GM20000 (cell line): ENCODE measurements at regions not wholly inside any gene's neighbourhood (a gene's known extent, or its start where the extent isn't known, plus 50 kb on each side); places are given as distances from the start of the nearest gene placed in this dataset.

Experiments
- DNase-seq: peaks from one replicate; pipeline ENCODE4 v3.0.0; 2012; ENCODE audit warnings: low spot score
- TF ChIP-seq, protein P1 (sequence below): IDR thresholded peaks from 2 replicates; pipeline ENCODE4 v1.5.1; 2012; ENCODE audit warnings: mild to moderate bottlenecking, control low read depth; ENCODE audit errors: extremely low read depth, missing control alignments

DNA sequence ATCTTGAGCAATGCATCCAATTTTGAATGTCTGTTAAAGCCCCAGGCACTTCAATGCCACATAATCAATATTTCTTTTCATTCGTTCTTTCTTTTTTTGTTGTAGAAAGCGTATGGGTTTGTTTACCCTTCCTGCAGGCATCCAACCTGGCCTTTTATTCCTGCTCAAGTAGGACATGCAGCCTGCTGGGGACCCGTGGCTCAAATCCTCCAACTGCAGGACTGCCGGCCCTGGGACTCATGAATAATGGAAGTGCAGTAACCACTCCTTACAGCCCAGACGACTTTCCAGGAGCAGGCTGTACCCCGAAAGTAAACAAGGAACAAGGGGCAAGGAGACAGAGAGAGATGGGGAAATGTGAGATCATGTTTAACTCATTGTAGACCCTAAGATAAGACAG is 126.4 kb downstream of the SALL1 start:
- TF ChIP-seq, protein P1, sequence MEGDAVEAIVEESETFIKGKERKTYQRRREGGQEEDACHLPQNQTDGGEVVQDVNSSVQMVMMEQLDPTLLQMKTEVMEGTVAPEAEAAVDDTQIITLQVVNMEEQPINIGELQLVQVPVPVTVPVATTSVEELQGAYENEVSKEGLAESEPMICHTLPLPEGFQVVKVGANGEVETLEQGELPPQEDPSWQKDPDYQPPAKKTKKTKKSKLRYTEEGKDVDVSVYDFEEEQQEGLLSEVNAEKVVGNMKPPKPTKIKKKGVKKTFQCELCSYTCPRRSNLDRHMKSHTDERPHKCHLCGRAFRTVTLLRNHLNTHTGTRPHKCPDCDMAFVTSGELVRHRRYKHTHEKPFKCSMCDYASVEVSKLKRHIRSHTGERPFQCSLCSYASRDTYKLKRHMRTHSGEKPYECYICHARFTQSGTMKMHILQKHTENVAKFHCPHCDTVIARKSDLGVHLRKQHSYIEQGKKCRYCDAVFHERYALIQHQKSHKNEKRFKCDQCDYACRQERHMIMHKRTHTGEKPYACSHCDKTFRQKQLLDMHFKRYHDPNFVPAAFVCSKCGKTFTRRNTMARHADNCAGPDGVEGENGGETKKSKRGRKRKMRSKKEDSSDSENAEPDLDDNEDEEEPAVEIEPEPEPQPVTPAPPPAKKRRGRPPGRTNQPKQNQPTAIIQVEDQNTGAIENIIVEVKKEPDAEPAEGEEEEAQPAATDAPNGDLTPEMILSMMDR = no peak
- DNase-seq = no peak

DNA sequence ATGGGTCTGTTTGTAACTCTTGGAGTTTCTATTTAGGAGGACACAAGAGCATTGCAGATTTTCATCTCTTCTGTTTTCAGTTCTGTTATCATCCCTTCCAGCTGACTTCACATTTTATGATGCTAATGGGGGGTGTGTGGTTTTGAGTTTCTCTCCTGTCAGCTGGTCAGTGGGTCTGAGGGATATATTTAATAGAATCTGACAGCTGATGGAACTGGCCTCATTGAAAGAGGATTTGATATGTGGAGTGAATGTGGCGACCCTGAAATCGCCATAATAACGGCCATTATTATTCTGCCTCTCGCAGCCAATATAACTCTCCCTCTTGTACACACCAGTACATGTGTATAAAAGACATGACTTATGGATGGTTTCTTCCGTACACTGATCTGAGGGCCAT is 128.1 kb downstream of the SALL1 start:
- DNase-seq = no peak
- TF ChIP-seq, protein P1 = no peak

- TF ChIP-seq, protein P1 = no peak
- DNase-seq = no peak
Observed at GRCh38 chr16:51019617-51020016, 131.5 kb downstream of the SALL1 start.

- TF ChIP-seq, protein P1 = no peak
- no peak for DNase-seq
Observed at GRCh38 chr16:51017969-51018368, 133.1 kb downstream of the SALL1 start.

- DNase-seq = no peak
- TF ChIP-seq, protein P1 = no peak
Observed at GRCh38 chr16:51012396-51012795, 138.7 kb downstream of the SALL1 start.

DNA sequence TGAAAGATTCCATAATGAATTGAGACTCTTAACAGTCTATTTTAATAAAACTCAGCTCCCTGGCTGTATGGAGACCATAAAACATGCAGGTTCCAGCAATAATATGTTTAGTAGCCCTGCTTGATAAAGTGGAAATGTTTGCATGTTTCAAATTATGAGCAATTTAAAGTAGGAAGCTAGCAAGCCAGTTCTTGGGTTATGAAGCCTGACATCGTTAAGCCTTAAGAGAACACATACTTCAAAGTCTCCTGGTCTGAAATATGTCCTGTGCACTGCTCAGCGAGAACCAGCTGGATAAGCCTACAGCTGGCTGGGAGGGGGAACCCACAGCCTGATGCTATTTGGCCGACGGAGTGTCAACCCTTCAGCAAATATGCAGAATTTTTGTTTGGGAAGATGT is 140.3 kb downstream of the SALL1 start:
- DNase-seq = no peak
- TF ChIP-seq, protein P1 = no peak

GRCh38 chr16:51009813-51010212 is 141.3 kb downstream of the SALL1 start:
- no peak for DNase-seq
- TF ChIP-seq, protein P1 = no peak
